Ishikawa (cell line): ENCODE measurements at regions not wholly inside any gene's neighbourhood (a gene's known extent, or its start where the extent isn't known, plus 50 kb on each side); places are given as distances from the start of the nearest gene placed in this dataset.

Source experiments
- CEBPB ChIP-seq: IDR thresholded peaks from 2 replicates; pipeline ENCODE4 v1.6.1; 2012
- CREB1 ChIP-seq: IDR thresholded peaks from 2 replicates; pipeline ENCODE4 v1.6.1; 2012; ENCODE audit warnings: low read depth
- EGR1 ChIP-seq: IDR thresholded peaks from 2 replicates; pipeline ENCODE4 v1.6.1; 2012
- EP300 ChIP-seq: IDR thresholded peaks from 2 replicates; pipeline ENCODE4 v1.6.1; 2012; ENCODE audit warnings: borderline replicate concordance
- FOXM1 ChIP-seq: IDR thresholded peaks from 2 replicates; pipeline ENCODE4 v1.6.1; 2012; ENCODE audit warnings: low read depth, borderline replicate concordance
- MAX ChIP-seq: IDR thresholded peaks from 2 replicates; pipeline ENCODE4 v1.6.1; 2012
- NFIC ChIP-seq: IDR thresholded peaks from 2 replicates; pipeline ENCODE4 v1.6.1; 2012
- RAD21 ChIP-seq: IDR thresholded peaks from 2 replicates; pipeline ENCODE4 v1.6.1; 2012; ENCODE audit warnings: low read depth
- TAF1 ChIP-seq: IDR thresholded peaks from 2 replicates; pipeline ENCODE4 v1.6.1; 2012; ENCODE audit warnings: low read depth, mild to moderate bottlenecking
- TCF12 ChIP-seq: IDR thresholded peaks from 2 replicates; pipeline ENCODE4 v1.6.1; 2012; ENCODE audit warnings: low read depth
- TEAD4 ChIP-seq: IDR thresholded peaks from 2 replicates; pipeline ENCODE4 v1.6.1; 2012
- YY1 ChIP-seq: IDR thresholded peaks from 2 replicates; pipeline ENCODE4 v1.6.1; 2012; ENCODE audit warnings: low read depth
- ZBTB7A ChIP-seq: IDR thresholded peaks from 2 replicates; pipeline ENCODE4 v1.6.1; 2012; ENCODE audit warnings: low read depth
- TF ChIP-seq, protein P1 (sequence below): IDR thresholded peaks from 2 replicates; pipeline ENCODE4 v1.6.1; 2012; ENCODE audit warnings: low read depth, mild to moderate bottlenecking
- TF ChIP-seq, protein P2 (sequence below): IDR thresholded peaks from 2 replicates; pipeline ENCODE4 v1.6.1; 2012

- TF ChIP-seq EP300, result no peak
- no peak for TF ChIP-seq CEBPB
- no peak for TF ChIP-seq RAD21
- no peak for TF ChIP-seq NFIC
Measured at GRCh38 chr2:106026271-106027190, 167.6 kb downstream of the UXS1 start.

DNA sequence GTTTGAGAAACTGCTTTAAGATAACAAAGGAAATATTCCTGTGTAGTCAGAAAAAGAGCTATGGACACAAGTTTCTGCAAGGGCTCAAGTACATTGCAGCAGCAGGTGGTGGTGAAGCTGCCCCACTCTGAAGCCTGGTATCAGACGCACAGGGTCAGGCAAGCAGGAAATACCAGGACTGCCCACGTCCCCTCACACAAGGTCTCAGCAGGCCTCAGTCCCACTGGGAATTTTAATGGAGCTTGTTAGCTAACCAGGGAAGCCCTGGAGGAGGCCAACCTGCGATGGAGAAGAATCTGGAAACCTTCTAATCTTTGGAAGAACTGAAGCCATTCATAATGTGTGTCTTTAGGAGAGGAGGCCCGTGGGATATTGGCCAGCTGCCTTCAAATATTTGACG, 168.3 kb downstream of the UXS1 start:
- TF ChIP-seq EGR1 (no peak), YY1 (no peak), EP300 (no peak), MAX (no peak), TEAD4 (no peak), RAD21 (no peak), CEBPB (no peak), TCF12 (no peak), CREB1 (no peak), NFIC (no peak), FOXM1 (no peak)
- TF ChIP-seq, protein P1, sequence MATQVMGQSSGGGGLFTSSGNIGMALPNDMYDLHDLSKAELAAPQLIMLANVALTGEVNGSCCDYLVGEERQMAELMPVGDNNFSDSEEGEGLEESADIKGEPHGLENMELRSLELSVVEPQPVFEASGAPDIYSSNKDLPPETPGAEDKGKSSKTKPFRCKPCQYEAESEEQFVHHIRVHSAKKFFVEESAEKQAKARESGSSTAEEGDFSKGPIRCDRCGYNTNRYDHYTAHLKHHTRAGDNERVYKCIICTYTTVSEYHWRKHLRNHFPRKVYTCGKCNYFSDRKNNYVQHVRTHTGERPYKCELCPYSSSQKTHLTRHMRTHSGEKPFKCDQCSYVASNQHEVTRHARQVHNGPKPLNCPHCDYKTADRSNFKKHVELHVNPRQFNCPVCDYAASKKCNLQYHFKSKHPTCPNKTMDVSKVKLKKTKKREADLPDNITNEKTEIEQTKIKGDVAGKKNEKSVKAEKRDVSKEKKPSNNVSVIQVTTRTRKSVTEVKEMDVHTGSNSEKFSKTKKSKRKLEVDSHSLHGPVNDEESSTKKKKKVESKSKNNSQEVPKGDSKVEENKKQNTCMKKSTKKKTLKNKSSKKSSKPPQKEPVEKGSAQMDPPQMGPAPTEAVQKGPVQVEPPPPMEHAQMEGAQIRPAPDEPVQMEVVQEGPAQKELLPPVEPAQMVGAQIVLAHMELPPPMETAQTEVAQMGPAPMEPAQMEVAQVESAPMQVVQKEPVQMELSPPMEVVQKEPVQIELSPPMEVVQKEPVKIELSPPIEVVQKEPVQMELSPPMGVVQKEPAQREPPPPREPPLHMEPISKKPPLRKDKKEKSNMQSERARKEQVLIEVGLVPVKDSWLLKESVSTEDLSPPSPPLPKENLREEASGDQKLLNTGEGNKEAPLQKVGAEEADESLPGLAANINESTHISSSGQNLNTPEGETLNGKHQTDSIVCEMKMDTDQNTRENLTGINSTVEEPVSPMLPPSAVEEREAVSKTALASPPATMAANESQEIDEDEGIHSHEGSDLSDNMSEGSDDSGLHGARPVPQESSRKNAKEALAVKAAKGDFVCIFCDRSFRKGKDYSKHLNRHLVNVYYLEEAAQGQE, result no peak
- TF ChIP-seq, protein P2, sequence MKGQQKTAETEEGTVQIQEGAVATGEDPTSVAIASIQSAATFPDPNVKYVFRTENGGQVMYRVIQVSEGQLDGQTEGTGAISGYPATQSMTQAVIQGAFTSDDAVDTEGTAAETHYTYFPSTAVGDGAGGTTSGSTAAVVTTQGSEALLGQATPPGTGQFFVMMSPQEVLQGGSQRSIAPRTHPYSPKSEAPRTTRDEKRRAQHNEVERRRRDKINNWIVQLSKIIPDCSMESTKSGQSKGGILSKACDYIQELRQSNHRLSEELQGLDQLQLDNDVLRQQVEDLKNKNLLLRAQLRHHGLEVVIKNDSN, result no peak

GRCh38 chr2:106021662-106022028, 172.5 kb downstream of the UXS1 start:
- TF ChIP-seq TAF1 (no peak), TCF12 (no peak), RAD21 (no peak)
- TF ChIP-seq, protein P1, result no peak

DNA sequence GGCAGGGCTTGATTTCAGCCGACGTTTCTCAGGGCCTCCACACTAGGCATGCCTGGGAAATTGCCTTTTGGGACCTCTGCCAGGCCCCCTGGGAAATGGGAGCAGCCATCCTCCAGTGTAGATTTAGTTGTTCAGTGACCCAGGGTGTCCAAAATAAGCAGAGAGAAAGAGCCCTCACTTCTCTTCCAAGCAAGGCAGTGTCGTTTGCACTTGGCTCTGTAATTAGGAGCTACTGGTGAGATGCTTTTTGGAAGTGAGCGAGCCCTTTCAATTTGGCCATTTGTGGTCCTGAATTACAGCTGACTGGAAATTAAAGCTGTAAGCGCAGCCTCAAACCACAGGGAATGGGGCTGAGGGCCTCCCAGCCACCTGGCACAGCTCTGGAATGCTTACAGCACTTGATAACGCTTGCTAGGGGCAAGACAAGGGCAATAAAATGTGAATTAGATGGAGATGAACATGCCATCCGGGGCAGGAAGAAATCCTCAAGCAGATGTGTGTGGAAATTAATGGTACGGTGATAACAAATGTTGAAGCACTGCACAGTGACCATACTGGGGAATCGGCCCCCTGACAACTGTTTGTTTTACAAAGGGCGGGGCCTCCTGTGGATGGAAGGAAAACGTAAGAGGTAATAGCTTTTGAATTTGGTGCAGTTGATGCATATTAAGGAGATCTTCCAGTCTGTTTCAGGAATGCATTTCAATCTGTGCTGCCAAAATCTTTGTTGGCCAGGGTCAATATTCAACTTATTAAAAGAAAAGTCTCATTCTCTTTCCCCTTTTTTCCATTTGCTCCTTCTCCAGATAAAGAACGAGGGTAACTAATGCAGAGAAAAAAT, 173.1 kb downstream of the UXS1 start:
- TF ChIP-seq TAF1 (no peak), EP300 (peak; percentile 11; the same call in 1 of the 2 replicates)

- TF ChIP-seq TAF1, result no peak
- TF ChIP-seq, protein P1, result no peak
- no peak for TF ChIP-seq ZBTB7A
- TF ChIP-seq EGR1, result no peak
- TF ChIP-seq, protein P2, result no peak
- TF ChIP-seq NFIC, result no peak
- TF ChIP-seq TEAD4, result no peak
- no peak for TF ChIP-seq FOXM1
Measured at GRCh38 chr2:106020032-106020431, 174.1 kb downstream of the UXS1 start.
